Testis (tissue), 2 donors: ENCODE measurements at regions not wholly inside any gene's neighbourhood (a gene's known extent, or its start where the extent isn't known, plus 50 kb on each side); places are given as distances from the start of the nearest gene placed in this dataset.

ENCODE experiments used
- POLR2A ChIP-seq: fragments of 450-650 bp; IDR thresholded peaks from one replicate; pipeline ENCODE4 v1.6.1; 2017; ENCODE audit warnings: antibody characterized with exemption, mild to moderate bottlenecking, moderate library complexity
- TF ChIP-seq, protein P1 (sequence below), 3 experiments: fragments of 450-650 bp in 2 of 3; fragments of 200-600 bp in 1 of 3; sonication (generic) in 1 of 3; IDR thresholded peaks; one replicate each; pipeline ENCODE4 v1.5.1; 2016 to 2019; ENCODE audit warnings: antibody characterized with exemption in 3 of 3, mild to moderate bottlenecking in 2 of 3, moderate library complexity in 1 of 3

DNA sequence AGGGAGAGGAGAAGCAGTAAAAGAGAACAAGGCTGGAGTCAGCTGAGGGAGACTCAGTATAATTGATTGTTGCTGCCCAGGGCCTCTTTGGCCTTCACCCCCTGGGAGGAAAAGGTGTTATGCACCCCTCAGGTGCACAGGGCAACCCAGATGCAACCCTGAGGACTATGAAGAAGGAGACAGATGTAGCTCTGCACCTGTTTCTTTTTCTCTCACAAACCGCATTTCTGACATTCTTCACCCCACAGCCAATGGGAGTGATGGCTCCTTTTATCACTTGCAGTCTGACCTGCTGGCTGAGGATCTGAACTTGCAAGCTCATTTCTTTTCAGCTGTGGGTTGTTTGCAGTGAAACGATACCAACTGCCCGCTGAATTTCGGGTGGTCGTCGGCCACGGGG lies 64.1 kb upstream of the F13A1 start:
- TF ChIP-seq, protein P1, sequence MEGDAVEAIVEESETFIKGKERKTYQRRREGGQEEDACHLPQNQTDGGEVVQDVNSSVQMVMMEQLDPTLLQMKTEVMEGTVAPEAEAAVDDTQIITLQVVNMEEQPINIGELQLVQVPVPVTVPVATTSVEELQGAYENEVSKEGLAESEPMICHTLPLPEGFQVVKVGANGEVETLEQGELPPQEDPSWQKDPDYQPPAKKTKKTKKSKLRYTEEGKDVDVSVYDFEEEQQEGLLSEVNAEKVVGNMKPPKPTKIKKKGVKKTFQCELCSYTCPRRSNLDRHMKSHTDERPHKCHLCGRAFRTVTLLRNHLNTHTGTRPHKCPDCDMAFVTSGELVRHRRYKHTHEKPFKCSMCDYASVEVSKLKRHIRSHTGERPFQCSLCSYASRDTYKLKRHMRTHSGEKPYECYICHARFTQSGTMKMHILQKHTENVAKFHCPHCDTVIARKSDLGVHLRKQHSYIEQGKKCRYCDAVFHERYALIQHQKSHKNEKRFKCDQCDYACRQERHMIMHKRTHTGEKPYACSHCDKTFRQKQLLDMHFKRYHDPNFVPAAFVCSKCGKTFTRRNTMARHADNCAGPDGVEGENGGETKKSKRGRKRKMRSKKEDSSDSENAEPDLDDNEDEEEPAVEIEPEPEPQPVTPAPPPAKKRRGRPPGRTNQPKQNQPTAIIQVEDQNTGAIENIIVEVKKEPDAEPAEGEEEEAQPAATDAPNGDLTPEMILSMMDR (IDR thresholded peaks at IDR 0.05) = no peak
- no peak for TF ChIP-seq POLR2A
